Natural killer cell (primary cell): ENCODE measurements at regions not wholly inside any gene's neighbourhood (a gene's known extent, or its start where the extent isn't known, plus 50 kb on each side); places are given as distances from the start of the nearest gene placed in this dataset.

Source experiments
- ATAC-seq, 3 donors: fragments of 150-1000 bp in 2 of 3; fragments of 200-7000 bp in 1 of 3; cut with Tn5 transposase; 1 replicate in 1 of 3; 2 replicates in 2 of 3; pipeline ENCODE4 v1.10.0; 2021; ENCODE audit warnings: mild to moderate bottlenecking in 2 of 3, moderate library complexity in 2 of 3
- DNase-seq, 2 donors: peaks; one replicate each; pipeline versions ENCODE4 v3.0.0 to v3.0.0-alpha.2; 2013 to 2021; ENCODE audit warnings: mixed read lengths in 1 of 2
- H3K27ac ChIP-seq: one replicate; pipeline ENCODE4 v1.5.1; 2013; ENCODE audit warnings: mild to moderate bottlenecking, low read length
- H3K27me3 ChIP-seq: one replicate; pipeline ENCODE4 v1.6.1; 2013; ENCODE audit warnings: low read length; ENCODE audit not compliant: control insufficient read depth, insufficient read depth
- H3K36me3 ChIP-seq: one replicate; pipeline ENCODE4 v1.6.1; 2013; ENCODE audit warnings: low read length; ENCODE audit not compliant: control insufficient read depth, insufficient read depth
- H3K4me1 ChIP-seq: one replicate; pipeline ENCODE4 v1.6.1; 2013; ENCODE audit warnings: low read length; ENCODE audit not compliant: control insufficient read depth, insufficient read depth
- H3K4me3 ChIP-seq: one replicate; pipeline ENCODE4 v1.5.1; 2013; ENCODE audit warnings: low read length
- H3K9me3 ChIP-seq: one replicate; pipeline ENCODE4 v1.6.1; 2013; ENCODE audit warnings: low read length; ENCODE audit not compliant: control insufficient read depth, insufficient read depth
- H3K27ac Mint-ChIP-seq, 2 donors: one replicate each; pipeline ENCODE4 v1.8.0; 2022; ENCODE audit warnings: mild to moderate bottlenecking in 2 of 2, mixed read lengths in 2 of 2, moderate library complexity in 1 of 2
- H3K27me3 Mint-ChIP-seq, 2 donors: one replicate each; pipeline ENCODE4 v1.8.0; 2022; ENCODE audit warnings: low read depth in 2 of 2, mixed read lengths in 2 of 2
- H3K36me3 Mint-ChIP-seq: one replicate; pipeline ENCODE4 v1.8.0; 2022; ENCODE audit warnings: mixed read lengths
- H3K4me1 Mint-ChIP-seq, 2 donors: one replicate each; pipeline ENCODE4 v1.8.0; 2022; ENCODE audit warnings: mixed read lengths in 2 of 2
- H3K4me3 Mint-ChIP-seq: one replicate; pipeline ENCODE4 v1.8.0; 2022; ENCODE audit warnings: mild to moderate bottlenecking, moderate library complexity, mixed read lengths
- H3K9me3 Mint-ChIP-seq, 2 donors: one replicate each; pipeline ENCODE4 v1.8.0; 2022; ENCODE audit warnings: mixed read lengths in 2 of 2
- WGBS: methylation state at CpG from one replicate; pipeline ENCODE4 v1.1.7; 2013; ENCODE audit warnings: missing lambda C conversion rate; ENCODE audit not compliant: insufficient coverage; 5-methylcytosine and 5-hydroxymethylcytosine counted together
- intact Hi-C: fragments of 100-400 bp; cut with micrococcal nuclease; formaldehyde crosslinking; loops from one replicate; pipeline ENCODE4 v1.14.2; 2022
- TF ChIP-seq, protein P1 (sequence below): fragments of 200-600 bp; IDR thresholded peaks from one replicate; pipeline ENCODE4 v1.8.0; 2022; ENCODE audit warnings: antibody characterized with exemption

DNA sequence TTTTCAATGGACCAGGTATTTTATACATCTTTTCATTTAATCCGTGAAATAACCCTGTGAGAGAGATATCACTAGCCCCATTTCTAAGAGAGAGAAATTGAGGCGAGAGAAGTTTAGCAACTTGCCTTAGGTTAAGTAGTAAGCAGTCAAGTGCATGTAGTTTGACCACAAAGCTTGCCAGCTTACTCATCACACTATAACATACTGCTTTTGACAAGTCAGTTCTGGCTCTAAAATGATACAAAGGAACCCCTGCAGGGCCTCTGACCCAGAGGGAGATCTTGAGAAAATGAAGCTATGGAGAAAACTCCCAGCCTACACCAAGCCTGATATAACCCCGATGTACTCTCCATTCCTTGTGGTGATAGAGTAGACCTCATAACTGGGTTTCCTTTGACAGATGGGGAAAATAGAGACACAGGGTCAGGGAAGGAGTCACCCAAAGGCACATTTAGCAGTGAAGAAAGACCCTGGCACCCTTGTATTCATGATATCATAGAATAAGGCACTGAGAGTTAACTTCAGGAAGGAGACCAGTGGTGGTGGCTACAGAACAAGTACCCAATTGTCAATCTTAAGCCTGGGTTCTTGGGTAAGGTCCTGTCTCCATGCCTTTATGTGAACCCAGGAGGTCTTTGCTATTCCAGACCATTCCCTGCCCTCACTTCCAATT, 60.2 kb upstream of the MSN start:
- H3K4me3 ChIP-seq = no peak overlapping the region
- no peaks in the 10 kb centered on the region for H3K36me3 ChIP-seq
- Mint-ChIP-seq H3K9me3 (no peaks in the 10 kb centered on the region), H3K4me1 (peaks cover 60% of the 10 kb centered on the region in 2 donors), H3K27ac (peak overlapping the region; percentile 60 to 77), H3K27me3 (no peaks in the 10 kb centered on the region), H3K4me3 (peak overlapping the region; percentile 55), H3K36me3 (no peaks in the 10 kb centered on the region)
- TF ChIP-seq, protein P1, sequence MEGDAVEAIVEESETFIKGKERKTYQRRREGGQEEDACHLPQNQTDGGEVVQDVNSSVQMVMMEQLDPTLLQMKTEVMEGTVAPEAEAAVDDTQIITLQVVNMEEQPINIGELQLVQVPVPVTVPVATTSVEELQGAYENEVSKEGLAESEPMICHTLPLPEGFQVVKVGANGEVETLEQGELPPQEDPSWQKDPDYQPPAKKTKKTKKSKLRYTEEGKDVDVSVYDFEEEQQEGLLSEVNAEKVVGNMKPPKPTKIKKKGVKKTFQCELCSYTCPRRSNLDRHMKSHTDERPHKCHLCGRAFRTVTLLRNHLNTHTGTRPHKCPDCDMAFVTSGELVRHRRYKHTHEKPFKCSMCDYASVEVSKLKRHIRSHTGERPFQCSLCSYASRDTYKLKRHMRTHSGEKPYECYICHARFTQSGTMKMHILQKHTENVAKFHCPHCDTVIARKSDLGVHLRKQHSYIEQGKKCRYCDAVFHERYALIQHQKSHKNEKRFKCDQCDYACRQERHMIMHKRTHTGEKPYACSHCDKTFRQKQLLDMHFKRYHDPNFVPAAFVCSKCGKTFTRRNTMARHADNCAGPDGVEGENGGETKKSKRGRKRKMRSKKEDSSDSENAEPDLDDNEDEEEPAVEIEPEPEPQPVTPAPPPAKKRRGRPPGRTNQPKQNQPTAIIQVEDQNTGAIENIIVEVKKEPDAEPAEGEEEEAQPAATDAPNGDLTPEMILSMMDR = no peak
- no peaks in the 10 kb centered on the region for H3K9me3 ChIP-seq
- no CpG with 5 or more reads among the region's 3 CpGs for WGBS
- DNase-seq = peak in 1 of 2 donors; percentile 20
- peaks cover 36% of the 10 kb centered on the region for H3K4me1 ChIP-seq
- H3K27me3 ChIP-seq = no peaks in the 10 kb centered on the region
- peak; percentile 77 to 92 (median 87) for ATAC-seq
- H3K27ac ChIP-seq = peak overlapping the region; percentile 57
- intact Hi-C loops = no loop called here

DNA sequence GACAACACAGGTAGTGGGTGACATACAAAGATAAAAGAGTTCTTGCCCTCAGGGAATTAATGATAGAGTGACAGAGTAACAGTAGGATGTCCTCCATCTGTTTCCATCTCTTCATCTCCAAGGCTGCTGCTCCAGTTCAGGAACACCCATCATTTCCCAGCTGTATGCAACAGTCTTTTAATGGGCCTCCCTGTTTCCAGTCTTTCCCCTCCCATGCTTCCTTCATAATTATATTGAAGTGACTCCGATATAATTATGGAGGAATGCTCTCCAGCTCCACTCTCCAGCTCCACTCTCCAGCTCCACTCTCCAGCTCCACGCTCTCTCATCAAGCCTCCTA, 65.3 kb upstream of the MSN start:
- TF ChIP-seq, protein P1 = no peak
- Histone ChIP-seq H3K4me3 (no peak overlapping the region), H3K27ac (peak overlapping the region; percentile 84), H3K4me1 (peaks cover 52% of the 10 kb centered on the region), H3K9me3 (no peaks in the 10 kb centered on the region), H3K27me3 (no peaks in the 10 kb centered on the region), H3K36me3 (no peaks in the 10 kb centered on the region)
- Mint-ChIP-seq H3K4me1 (peaks cover 58 to 70% of the 10 kb centered on the region in 2 donors), H3K4me3 (peak overlapping the region; percentile 40), H3K36me3 (no peaks in the 10 kb centered on the region), H3K27ac (peak overlapping the region; percentile 85 to 86), H3K9me3 (no peaks in the 10 kb centered on the region), H3K27me3 (no peaks in the 10 kb centered on the region)
- DNase-seq (no peak), ATAC-seq (no peak)
- intact Hi-C loops = no loop called here
- no CpG with 5 or more reads among the region's 2 CpGs for WGBS

DNA sequence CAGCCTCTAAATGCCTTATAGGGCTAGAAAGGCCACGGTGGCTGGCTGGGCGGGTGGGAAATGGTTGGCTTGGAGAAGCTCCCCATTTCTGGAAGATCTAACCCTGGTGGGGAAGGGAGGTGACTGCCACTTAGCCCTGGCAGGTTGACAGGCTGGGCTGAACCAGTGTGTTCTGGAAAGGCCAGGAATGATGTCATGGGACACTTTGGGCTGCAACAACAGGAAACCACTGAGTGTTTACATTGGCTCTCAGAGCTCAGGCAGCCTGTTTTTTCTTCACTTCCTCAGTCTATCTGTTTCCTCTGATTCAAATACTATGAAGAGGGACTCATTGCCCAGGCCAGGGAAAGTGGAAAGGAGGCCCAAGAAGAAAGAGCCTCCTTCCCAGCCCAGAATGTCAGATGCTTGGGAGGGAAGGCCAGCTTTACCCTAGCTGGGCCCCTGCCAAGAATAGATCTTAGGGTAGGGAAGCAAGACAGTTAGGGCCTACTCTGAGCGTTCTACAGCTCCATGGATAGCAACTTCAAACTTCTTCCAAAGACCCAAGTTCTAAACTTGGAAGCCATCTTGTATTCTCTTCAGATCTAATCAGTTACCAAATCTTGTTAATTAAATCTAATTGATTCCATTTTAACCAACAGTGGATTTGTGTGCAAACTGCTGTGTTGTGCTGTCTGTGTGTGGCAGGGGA, 65.8 kb upstream of the MSN start:
- Histone ChIP-seq H3K27ac (peak overlapping the region; percentile 84), H3K4me3 (no peak overlapping the region), H3K27me3 (no peaks in the 10 kb centered on the region), H3K4me1 (peaks cover 56% of the 10 kb centered on the region), H3K36me3 (no peaks in the 10 kb centered on the region), H3K9me3 (no peaks in the 10 kb centered on the region)
- Mint-ChIP-seq H3K36me3 (no peaks in the 10 kb centered on the region), H3K27me3 (no peaks in the 10 kb centered on the region), H3K9me3 (no peaks in the 10 kb centered on the region), H3K27ac (peak overlapping the region; percentile 85 to 86), H3K4me3 (peak overlapping the region; percentile 18), H3K4me1 (peaks cover 54 to 65% of the 10 kb centered on the region in 2 donors)
- TF ChIP-seq, protein P1 = no peak
- intact Hi-C loops = no loop called here
- DNase-seq (peak in 1 of 2 donors; percentile 73), ATAC-seq (peak; percentile 59 to 72 (median 65))
- WGBS = 63% methylated on average over 3 of the region's 3 CpGs
